Prostate gland (tissue), 2 donors: ENCODE measurements at regions not wholly inside any gene's neighbourhood (a gene's known extent, or its start where the extent isn't known, plus 50 kb on each side); places are given as distances from the start of the nearest gene placed in this dataset.

ENCODE experiments used
- DNase-seq: peaks from one replicate; pipeline ENCODE4 v3.0.0-alpha.2; 2019; ENCODE audit warnings: low spot score
- H3K27ac ChIP-seq, 2 donors: fragments of 200-600 bp; sonication (generic); 2 replicates each; pipeline ENCODE4 v1.5.1; 2017 to 2019
- H3K27me3 ChIP-seq: fragments of 200-600 bp; sonication (generic); replicated peaks from 2 replicates; pipeline ENCODE4 v1.5.1; 2019; ENCODE audit not compliant: insufficient read depth
- H3K36me3 ChIP-seq, 2 donors: fragments of 200-600 bp; sonication (generic); 1 replicate in 1 of 2; 2 replicates in 1 of 2; pipeline versions ENCODE4 v1.5.1 to v1.8.1; 2017 to 2019
- H3K4me1 ChIP-seq: fragments of 200-600 bp; sonication (generic); replicated peaks from 2 replicates; pipeline ENCODE4 v1.5.1; 2019
- H3K4me3 ChIP-seq, 2 donors: fragments of 200-600 bp; sonication (generic); 2 replicates each; pipeline ENCODE4 v1.5.1; 2017 to 2019
- H3K9me3 ChIP-seq: fragments of 200-600 bp; sonication (generic); 2 replicates; pipeline ENCODE4 v1.5.1; 2017
- CTCF ChIP-seq, 4 experiments: fragments of 200-600 bp in 2 of 4; fragments of 450-650 bp in 2 of 4; sonication (generic) in 2 of 4; IDR thresholded peaks; 1 replicate in 3 of 4; 2 replicates in 1 of 4; pipeline ENCODE4 v1.5.1; 2016 to 2019; ENCODE audit warnings: antibody characterized with exemption in 4 of 4, mild to moderate bottlenecking in 2 of 4, moderate library complexity in 2 of 4
- POLR2A ChIP-seq: fragments of 450-650 bp; IDR thresholded peaks from one replicate; pipeline ENCODE4 v1.6.1; 2016; ENCODE audit warnings: antibody characterized with exemption, mild to moderate bottlenecking
- POLR2AphosphoS5 ChIP-seq: sonication (generic); formaldehyde crosslinking; IDR thresholded peaks from one replicate; pipeline ENCODE4 v1.6.1; 2017; ENCODE audit warnings: antibody characterized with exemption
- WGBS: methylation state at CpG from one replicate; pipeline ENCODE4 v1.1.5; 2018; 5-methylcytosine and 5-hydroxymethylcytosine counted together
- intact Hi-C: fragments of 100-400 bp; cut with DNase I; formaldehyde crosslinking; loops from one replicate; pipeline ENCODE4 v1.14.2; 2022

DNA sequence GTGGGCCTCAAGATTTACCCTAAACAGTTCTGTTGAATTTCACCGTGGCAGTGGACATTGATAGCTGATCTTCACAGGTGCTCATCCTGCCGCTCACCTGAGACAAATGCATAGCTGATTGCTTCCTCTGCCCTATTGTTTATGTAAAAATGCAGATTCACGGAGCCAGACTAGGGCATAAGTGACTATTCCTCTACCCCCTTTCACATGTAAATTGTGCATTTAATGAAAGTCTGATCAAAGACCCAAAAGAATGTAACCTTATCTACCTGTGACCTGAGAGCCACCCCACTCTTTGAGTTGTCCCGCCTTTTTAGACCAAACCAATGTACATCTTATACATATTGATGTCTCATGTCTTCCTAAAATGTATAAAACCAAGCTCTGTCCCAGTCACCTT is 312.4 kb upstream of the CDH5 start:
- H3K4me3 ChIP-seq: no peak overlapping the region
- no peaks in the 10 kb centered on the region for H3K4me1 ChIP-seq
- no peaks in the 10 kb centered on the region for H3K9me3 ChIP-seq
- WGBS: 86% methylated on average over 4 of the region's 4 CpGs
- no peak overlapping the region for H3K27ac ChIP-seq
- H3K27me3 ChIP-seq: no peaks in the 10 kb centered on the region
- DNase-seq: no peak
- H3K36me3 ChIP-seq: no peaks in the 10 kb centered on the region
- TF ChIP-seq CTCF (IDR thresholded peaks at IDR 0.05): no peak
- TF ChIP-seq POLR2A: no peak
- no peak for TF ChIP-seq POLR2AphosphoS5
- intact Hi-C loops: no loop called here

DNA sequence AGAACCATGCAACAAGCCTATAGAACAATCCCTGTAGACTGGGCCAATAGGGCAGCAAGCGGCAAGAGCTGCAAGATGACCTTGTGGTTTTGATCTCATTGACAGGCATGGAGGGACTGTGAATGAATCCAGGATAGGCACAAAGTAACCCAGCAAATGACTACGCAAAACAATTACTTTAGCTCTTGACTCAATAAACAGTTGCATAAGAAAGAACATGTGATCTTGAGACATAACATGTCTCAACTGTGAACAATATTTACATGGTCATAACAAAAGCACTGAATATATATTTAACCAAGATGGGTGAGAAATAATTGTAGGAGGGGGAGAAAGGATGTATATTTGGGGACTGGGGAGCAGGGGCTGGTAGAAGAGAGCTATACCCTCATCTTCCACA is 313.7 kb upstream of the CDH5 start:
- WGBS: 96% methylated on average over 2 of the region's 2 CpGs
- no peak for DNase-seq

GRCh38 chr16:66050991-66051390 is 315.5 kb upstream of the CDH5 start:
- TF ChIP-seq POLR2A (no peak), POLR2AphosphoS5 (no peak), CTCF (IDR thresholded peaks at IDR 0.05) (no peak)
- no peaks in the 10 kb centered on the region for H3K36me3 ChIP-seq
- no peaks in the 10 kb centered on the region for H3K4me1 ChIP-seq
- no peak overlapping the region for H3K27ac ChIP-seq
- no peaks in the 10 kb centered on the region for H3K27me3 ChIP-seq
- intact Hi-C loops: no loop called here
- DNase-seq: no peak
- WGBS: 79% methylated on average over 2 of the region's 2 CpGs
- H3K9me3 ChIP-seq: no peaks in the 10 kb centered on the region
- H3K4me3 ChIP-seq: no peak overlapping the region

More for the DNA sequence above, 313.7 kb upstream of the CDH5 start:
- no peak for TF ChIP-seq POLR2AphosphoS5
- TF ChIP-seq CTCF (IDR thresholded peaks at IDR 0.05): no peak
- Histone ChIP-seq H3K4me3 (no peak overlapping the region), H3K4me1 (no peaks in the 10 kb centered on the region), H3K27me3 (no peaks in the 10 kb centered on the region), H3K9me3 (no peaks in the 10 kb centered on the region), H3K36me3 (no peaks in the 10 kb centered on the region), H3K27ac (no peak overlapping the region)
- intact Hi-C loops: no loop called here

DNA sequence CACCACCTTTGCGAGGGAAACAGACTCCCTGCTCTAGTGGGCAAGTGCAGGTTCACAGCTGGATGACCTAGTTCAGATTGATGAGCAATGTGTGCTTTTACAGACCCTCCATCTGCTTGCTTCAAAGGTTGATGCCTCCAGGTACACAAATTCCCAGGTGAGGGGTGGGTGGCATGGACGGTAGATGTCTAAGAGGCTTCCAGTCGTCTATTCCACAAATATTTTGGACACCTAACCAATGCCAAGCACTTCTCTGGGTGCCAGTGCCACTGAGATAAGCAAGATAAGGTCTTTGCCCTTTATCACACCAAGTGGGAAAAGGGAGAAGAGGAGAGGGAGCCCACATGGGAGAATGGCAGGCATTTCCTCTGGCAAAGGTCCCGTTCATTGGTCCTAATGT is 316.6 kb upstream of the CDH5 start:
- TF ChIP-seq POLR2AphosphoS5 (no peak), CTCF (IDR thresholded peaks at IDR 0.05) (no peak), POLR2A (no peak)
- Histone ChIP-seq H3K9me3 (no peaks in the 10 kb centered on the region), H3K4me3 (no peak overlapping the region), H3K27ac (no peak overlapping the region), H3K36me3 (no peaks in the 10 kb centered on the region), H3K27me3 (no peaks in the 10 kb centered on the region), H3K4me1 (no peaks in the 10 kb centered on the region)
- intact Hi-C loops: no loop called here
- DNase-seq: no peak
- WGBS: 92% methylated on average over 4 of the region's 4 CpGs

DNA sequence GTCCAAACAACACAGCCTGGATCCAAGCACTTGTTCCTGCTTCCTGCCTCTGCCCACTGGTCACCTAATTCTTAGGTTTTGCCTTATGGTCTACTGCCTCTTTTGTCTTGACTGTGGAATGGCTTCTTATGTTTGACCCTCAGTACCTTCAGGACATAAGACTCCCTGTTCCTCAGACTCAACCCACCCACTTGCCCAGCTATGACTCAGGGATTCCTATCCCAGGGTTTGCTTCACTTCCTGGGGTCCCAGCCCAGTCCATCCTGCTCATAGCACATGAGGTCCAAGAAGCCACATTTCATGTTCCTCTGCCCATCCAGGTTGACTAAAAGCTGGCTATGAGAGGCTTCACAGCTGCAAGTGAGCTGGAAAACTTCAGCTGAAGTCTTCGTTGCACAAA is 320.9 kb upstream of the CDH5 start:
- Histone ChIP-seq H3K4me1 (no peaks in the 10 kb centered on the region), H3K27ac (no peak overlapping the region), H3K9me3 (no peaks in the 10 kb centered on the region), H3K4me3 (no peak overlapping the region), H3K36me3 (no peaks in the 10 kb centered on the region), H3K27me3 (no peaks in the 10 kb centered on the region)
- no peak for DNase-seq
- intact Hi-C loops: no loop called here
- WGBS: 96% methylated on average over 1 of the region's 1 CpG
- TF ChIP-seq CTCF (IDR thresholded peaks at IDR 0.05) (no peak), POLR2AphosphoS5 (no peak), POLR2A (no peak)
